BE2C (cell line): ENCODE measurements at regions not wholly inside any gene's neighbourhood (a gene's known extent, or its start where the extent isn't known, plus 50 kb on each side); places are given as distances from the start of the nearest gene placed in this dataset.

ENCODE experiments used
- DNase-seq: peaks from one replicate; pipeline ENCODE4 v3.0.0-alpha.2; 2020
- H3K27me3 ChIP-seq: fragments of 250-450 bp; sonication (Bioruptor Pico); 2 replicates; pipeline ENCODE4 v1.5.1; 2020; ENCODE audit warnings: mild to moderate bottlenecking
- H3K36me3 ChIP-seq: fragments of 250-450 bp; sonication (Bioruptor Pico); 2 replicates; pipeline ENCODE4 v1.5.1; 2020; ENCODE audit warnings: mild to moderate bottlenecking
- H3K4me1 ChIP-seq: fragments of 250-450 bp; sonication (Bioruptor Pico); 2 replicates; pipeline ENCODE4 v1.5.1; 2020
- H3K4me3 ChIP-seq: 2 replicates; pipeline ENCODE4 v1.5.1; 2011; ENCODE audit warnings: low read depth, low read length
- H3K9me3 ChIP-seq: fragments of 250-450 bp; sonication (Bioruptor Pico); 2 replicates; pipeline ENCODE4 v1.5.1; 2020
- CTCF ChIP-seq: IDR thresholded peaks from 2 replicates; pipeline ENCODE4 v1.5.1; 2012; ENCODE audit warnings: mild to moderate bottlenecking, low read depth, low read length

GRCh38 chr6:87840324-87840723, 138.3 kb upstream of the AKIRIN2 start:
- Histone ChIP-seq H3K27me3 (no peaks in the 10 kb centered on the region), H3K4me1 (no peaks in the 10 kb centered on the region), H3K36me3 (no peaks in the 10 kb centered on the region), H3K9me3 (no peaks in the 10 kb centered on the region), H3K4me3 (no peak overlapping the region)
- TF ChIP-seq CTCF: no peak
- no peak for DNase-seq

GRCh38 chr6:87837876-87838275, 135.8 kb upstream of the AKIRIN2 start:
- DNase-seq: no peak
- Histone ChIP-seq H3K4me1 (no peaks in the 10 kb centered on the region), H3K9me3 (no peaks in the 10 kb centered on the region), H3K36me3 (no peaks in the 10 kb centered on the region), H3K4me3 (no peak overlapping the region), H3K27me3 (no peaks in the 10 kb centered on the region)
- TF ChIP-seq CTCF: no peak

GRCh38 chr6:87837444-87837843, 135.4 kb upstream of the AKIRIN2 start:
- Histone ChIP-seq H3K36me3 (no peaks in the 10 kb centered on the region), H3K4me1 (no peaks in the 10 kb centered on the region), H3K4me3 (no peak overlapping the region), H3K9me3 (no peaks in the 10 kb centered on the region), H3K27me3 (no peaks in the 10 kb centered on the region)
- TF ChIP-seq CTCF: no peak
- DNase-seq: no peak

GRCh38 chr6:87832025-87832825, 130.2 kb upstream of the AKIRIN2 start:
- no peak for DNase-seq
- H3K4me1 ChIP-seq: no peaks in the 10 kb centered on the region
- TF ChIP-seq CTCF: peak; percentile 33
- no peaks in the 10 kb centered on the region for H3K27me3 ChIP-seq
- peak overlapping the region; percentile 30 for H3K4me3 ChIP-seq
- no peaks in the 10 kb centered on the region for H3K9me3 ChIP-seq
- H3K36me3 ChIP-seq: no peaks in the 10 kb centered on the region

- H3K4me1 ChIP-seq: no peaks in the 10 kb centered on the region
- H3K27me3 ChIP-seq: no peaks in the 10 kb centered on the region
- no peaks in the 10 kb centered on the region for H3K36me3 ChIP-seq
- DNase-seq: no peak
- no peak overlapping the region for H3K4me3 ChIP-seq
- no peak for TF ChIP-seq CTCF
- H3K9me3 ChIP-seq: no peaks in the 10 kb centered on the region
Measured at GRCh38 chr6:87830907-87831306, 128.9 kb upstream of the AKIRIN2 start.

GRCh38 chr6:87829622-87830121, 127.6 kb upstream of the AKIRIN2 start:
- Histone ChIP-seq H3K36me3 (no peaks in the 10 kb centered on the region), H3K9me3 (no peaks in the 10 kb centered on the region), H3K27me3 (no peaks in the 10 kb centered on the region), H3K4me1 (no peaks in the 10 kb centered on the region), H3K4me3 (no peak overlapping the region)
- no peak for TF ChIP-seq CTCF
- DNase-seq: no peak
